Brain microvascular endothelial cell (primary cell): ENCODE measurements at regions not wholly inside any gene's neighbourhood (a gene's known extent, or its start where the extent isn't known, plus 50 kb on each side); places are given as distances from the start of the nearest gene placed in this dataset.
"Not testable (repeated sequence)": the region's sequence is repeated elsewhere in the genome, so short reads cannot be mapped to it uniquely, and the experiment has no call there.

ENCODE experiments used
- DNase-seq: peaks from one replicate; pipeline ENCODE4 v3.0.0-alpha.2; 2020
- H3K27ac ChIP-seq: fragments of 250-450 bp; sonication (Bioruptor Pico); 2 replicates; pipeline ENCODE4 v1.5.1; 2020; ENCODE audit warnings: mild to moderate bottlenecking, moderate library complexity
- H3K27me3 ChIP-seq: fragments of 250-450 bp; sonication (Bioruptor Pico); replicated peaks from 2 replicates; pipeline ENCODE4 v1.5.1; 2020; ENCODE audit warnings: mild to moderate bottlenecking
- H3K36me3 ChIP-seq: fragments of 250-450 bp; sonication (Bioruptor Pico); replicated peaks from 2 replicates; pipeline ENCODE4 v1.5.1; 2020; ENCODE audit warnings: mild to moderate bottlenecking
- H3K4me3 ChIP-seq: 2 replicates; pipeline ENCODE4 v1.5.1; 2011; ENCODE audit warnings: low read depth, mild to moderate bottlenecking, control low read depth, low read length, moderate library complexity
- in situ Hi-C: cut with HindIII; loops from 2 replicates; pipeline ENCODE4 v1.10.0; 2017; ENCODE audit warnings: low sequenced_read_pairs, low pct_ligation_motif_present
- TF ChIP-seq, protein P1 (sequence below): IDR thresholded peaks from 2 replicates; pipeline ENCODE4 v1.5.1; 2011; ENCODE audit warnings: low read depth, mild to moderate bottlenecking, moderate library complexity, low read length, control low read depth, inconsistent platforms; ENCODE audit errors: missing control alignments

- Histone ChIP-seq H3K27ac (no peak overlapping the region), H3K36me3 (no peaks in the 10 kb centered on the region), H3K4me3 (no peak overlapping the region), H3K27me3 (no peaks in the 10 kb centered on the region)
- in situ Hi-C loops = no loop called here
- TF ChIP-seq, protein P1, sequence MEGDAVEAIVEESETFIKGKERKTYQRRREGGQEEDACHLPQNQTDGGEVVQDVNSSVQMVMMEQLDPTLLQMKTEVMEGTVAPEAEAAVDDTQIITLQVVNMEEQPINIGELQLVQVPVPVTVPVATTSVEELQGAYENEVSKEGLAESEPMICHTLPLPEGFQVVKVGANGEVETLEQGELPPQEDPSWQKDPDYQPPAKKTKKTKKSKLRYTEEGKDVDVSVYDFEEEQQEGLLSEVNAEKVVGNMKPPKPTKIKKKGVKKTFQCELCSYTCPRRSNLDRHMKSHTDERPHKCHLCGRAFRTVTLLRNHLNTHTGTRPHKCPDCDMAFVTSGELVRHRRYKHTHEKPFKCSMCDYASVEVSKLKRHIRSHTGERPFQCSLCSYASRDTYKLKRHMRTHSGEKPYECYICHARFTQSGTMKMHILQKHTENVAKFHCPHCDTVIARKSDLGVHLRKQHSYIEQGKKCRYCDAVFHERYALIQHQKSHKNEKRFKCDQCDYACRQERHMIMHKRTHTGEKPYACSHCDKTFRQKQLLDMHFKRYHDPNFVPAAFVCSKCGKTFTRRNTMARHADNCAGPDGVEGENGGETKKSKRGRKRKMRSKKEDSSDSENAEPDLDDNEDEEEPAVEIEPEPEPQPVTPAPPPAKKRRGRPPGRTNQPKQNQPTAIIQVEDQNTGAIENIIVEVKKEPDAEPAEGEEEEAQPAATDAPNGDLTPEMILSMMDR = no peak
- DNase-seq = no peak
Observed at GRCh38 chr10:6787718-6788117, 207.6 kb upstream of the PRKCQ start.

GRCh38 chr10:6787091-6787490 is 207.0 kb upstream of the PRKCQ start:
- no peak for DNase-seq
- in situ Hi-C loops = no loop called here
- TF ChIP-seq, protein P1 = no peak
- no peaks in the 10 kb centered on the region for H3K36me3 ChIP-seq
- H3K27me3 ChIP-seq = no peaks in the 10 kb centered on the region
- H3K4me3 ChIP-seq = no peak overlapping the region
- H3K27ac ChIP-seq = no peak overlapping the region

DNA sequence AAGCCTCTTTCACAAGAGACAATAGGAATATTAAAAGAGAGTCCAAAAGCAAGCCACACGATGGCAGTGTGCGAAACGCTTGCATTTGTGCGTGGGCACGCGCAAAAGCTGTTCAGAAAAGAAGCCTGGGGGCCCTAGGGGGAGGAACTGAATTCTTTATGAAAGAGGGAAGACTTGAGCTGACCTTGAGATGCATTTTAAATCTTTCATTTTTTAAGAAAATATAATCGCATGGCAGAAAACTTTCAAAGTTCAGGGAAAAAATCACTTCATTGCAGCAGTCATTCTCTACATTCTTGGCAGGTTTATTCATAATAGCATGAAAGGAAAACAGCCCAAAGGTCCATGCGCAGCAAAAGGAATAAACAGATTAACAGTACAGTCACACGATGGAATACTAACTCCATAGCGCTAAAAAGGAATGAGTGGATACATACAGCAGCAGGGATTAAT is 206.5 kb upstream of the PRKCQ start:
- peak; percentile 51 for DNase-seq
- Histone ChIP-seq H3K27ac (no peak overlapping the region), H3K4me3 (peak overlapping the region; percentile 12), H3K36me3 (no peaks in the 10 kb centered on the region), H3K27me3 (no peaks in the 10 kb centered on the region)
- in situ Hi-C loops = no loop called here
- TF ChIP-seq, protein P1 = peak; percentile 72

DNA sequence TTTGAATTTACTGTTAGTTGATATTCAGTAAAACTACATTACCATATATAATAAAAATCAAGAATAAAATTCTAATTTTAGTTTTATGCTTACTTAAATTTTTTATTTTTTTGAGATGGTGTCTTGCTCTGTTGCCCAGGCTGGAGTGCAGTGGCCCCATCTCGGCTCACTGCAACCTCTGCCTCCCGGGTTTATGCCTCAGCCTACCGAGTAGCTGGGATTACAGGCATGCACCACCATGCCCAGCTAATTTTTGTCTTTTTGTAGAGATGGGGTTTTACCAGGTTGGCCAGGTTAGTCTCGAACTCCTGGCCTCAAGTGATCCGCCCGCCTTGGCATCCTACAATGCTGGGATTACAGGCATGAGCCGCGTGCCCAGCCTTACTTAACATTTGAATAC is 204.4 kb upstream of the PRKCQ start:
- in situ Hi-C loops, H3K4me3 ChIP-seq, H3K27me3 ChIP-seq, DNase-seq, H3K36me3 ChIP-seq, H3K27ac ChIP-seq: not testable (repeated sequence)

DNA sequence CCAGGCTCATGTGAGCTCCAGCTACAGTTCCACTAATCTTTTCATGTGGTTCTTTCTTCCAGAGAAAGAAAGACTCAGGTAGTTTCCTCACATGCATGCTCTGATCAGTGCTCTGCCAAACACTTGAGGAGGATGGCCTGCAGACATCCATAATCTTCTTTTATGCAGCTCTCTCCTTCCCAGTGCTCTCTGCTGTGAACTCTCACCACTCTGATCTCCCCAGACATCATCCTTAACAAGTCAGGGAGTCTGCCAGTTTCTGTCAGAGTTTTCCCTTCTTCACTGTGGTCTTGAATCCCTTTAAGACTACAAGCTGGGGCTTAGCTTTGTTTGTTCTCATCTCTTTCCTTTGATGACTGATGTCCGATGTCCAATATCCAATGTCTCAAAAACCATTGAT is 203.4 kb upstream of the PRKCQ start:
- no peak overlapping the region for H3K4me3 ChIP-seq
- TF ChIP-seq, protein P1 = no peak
- no peaks in the 10 kb centered on the region for H3K27me3 ChIP-seq
- H3K36me3 ChIP-seq = no peaks in the 10 kb centered on the region
- H3K27ac ChIP-seq = no peak overlapping the region
- in situ Hi-C loops = no loop called here
- DNase-seq = no peak

DNA sequence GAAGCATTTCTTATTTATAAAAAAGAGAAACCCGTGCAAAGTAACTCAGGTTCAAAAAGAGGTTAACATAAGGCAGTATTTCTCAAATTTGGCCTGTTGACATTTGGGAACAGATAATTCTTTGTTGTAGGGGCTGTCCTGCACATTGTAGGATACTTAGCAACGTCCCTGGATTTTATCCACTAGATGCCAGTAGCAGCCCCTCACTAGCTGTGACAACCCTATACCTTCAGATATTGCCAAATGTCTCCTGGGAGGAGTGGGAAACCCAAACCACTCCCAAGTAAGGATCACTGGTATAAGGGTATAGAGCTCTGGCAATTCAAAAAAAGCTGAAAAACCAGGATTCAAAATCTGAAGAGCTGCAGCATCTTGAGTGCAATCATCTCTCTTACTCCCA is 202.3 kb upstream of the PRKCQ start:
- in situ Hi-C loops = no loop called here
- no peak overlapping the region for H3K4me3 ChIP-seq

More for the DNA sequence above, 202.3 kb upstream of the PRKCQ start:
- H3K36me3 ChIP-seq = no peaks in the 10 kb centered on the region
- H3K27me3 ChIP-seq = no peaks in the 10 kb centered on the region
- DNase-seq = no peak
- TF ChIP-seq, protein P1 = no peak
- no peak overlapping the region for H3K27ac ChIP-seq
